PFSK-1 (cell line): ENCODE measurements at regions not wholly inside any gene's neighbourhood (a gene's known extent, or its start where the extent isn't known, plus 50 kb on each side); places are given as distances from the start of the nearest gene placed in this dataset.

ENCODE experiments used
- FOXP2 ChIP-seq: optimal IDR thresholded peaks from 2 replicates; pipeline ENCODE3; 2011; ENCODE audit warnings: borderline replicate concordance, control low read depth, inconsistent platforms; ENCODE audit not compliant: insufficient read depth; ENCODE audit errors: extremely low read length, extremely low read depth
- POLR2AphosphoS5 ChIP-seq: IDR thresholded peaks from 2 replicates; pipeline ENCODE4 v1.6.1; 2012; ENCODE audit warnings: low read depth, mild to moderate bottlenecking, control low read depth, low read length, moderate library complexity
- SIN3A ChIP-seq: IDR thresholded peaks from 2 replicates; pipeline ENCODE4 v1.6.1; 2012; ENCODE audit warnings: mild to moderate bottlenecking, low read length, moderate library complexity, borderline replicate concordance; ENCODE audit not compliant: insufficient read depth
- TAF1 ChIP-seq: IDR thresholded peaks from 2 replicates; pipeline ENCODE4 v1.6.1; 2012; ENCODE audit warnings: low read length, control low read depth, borderline replicate concordance; ENCODE audit not compliant: insufficient read depth
- TF ChIP-seq, protein P1 (sequence below), 2 experiments: IDR thresholded peaks; 2 replicates each; pipeline versions ENCODE4 v1.6.1 to v1.8.0; 2011 to 2012; ENCODE audit warnings: low read depth in 2 of 2, low read length in 2 of 2, control low read depth in 1 of 2, inconsistent platforms in 1 of 2, mild to moderate bottlenecking in 1 of 2, moderate library complexity in 1 of 2; ENCODE audit not compliant: insufficient read depth in 1 of 2

DNA sequence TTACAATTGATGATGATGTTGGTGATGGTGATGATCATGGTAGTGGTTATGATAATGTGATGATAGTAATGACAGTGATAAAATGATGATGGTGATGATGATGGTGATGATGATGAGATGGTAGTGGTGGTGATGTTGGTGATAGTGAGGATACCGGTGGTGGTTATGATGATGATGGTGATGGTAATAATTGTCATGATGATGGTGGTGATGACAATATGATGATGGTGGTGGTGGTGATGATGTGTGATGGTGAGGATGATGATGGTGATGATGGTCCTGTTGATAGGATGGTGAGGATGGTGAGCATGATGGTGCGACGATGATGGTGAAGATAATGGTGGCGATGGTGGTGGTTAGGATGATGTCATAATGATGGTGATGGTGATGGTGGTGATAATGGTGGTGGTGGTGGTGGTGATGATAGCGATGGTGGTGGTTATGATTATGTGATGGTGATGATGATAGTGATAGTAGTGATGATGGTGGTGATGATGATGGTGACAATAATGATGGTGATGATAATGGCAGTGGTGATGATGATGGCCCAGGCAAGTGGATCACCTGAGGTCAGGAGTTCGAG, 1129.9 kb downstream of the BRD1 start:
- TF ChIP-seq SIN3A, result no peak
- TF ChIP-seq TAF1, result no peak
- no peak for TF ChIP-seq FOXP2
- TF ChIP-seq POLR2AphosphoS5, result no peak
- TF ChIP-seq, protein P1, sequence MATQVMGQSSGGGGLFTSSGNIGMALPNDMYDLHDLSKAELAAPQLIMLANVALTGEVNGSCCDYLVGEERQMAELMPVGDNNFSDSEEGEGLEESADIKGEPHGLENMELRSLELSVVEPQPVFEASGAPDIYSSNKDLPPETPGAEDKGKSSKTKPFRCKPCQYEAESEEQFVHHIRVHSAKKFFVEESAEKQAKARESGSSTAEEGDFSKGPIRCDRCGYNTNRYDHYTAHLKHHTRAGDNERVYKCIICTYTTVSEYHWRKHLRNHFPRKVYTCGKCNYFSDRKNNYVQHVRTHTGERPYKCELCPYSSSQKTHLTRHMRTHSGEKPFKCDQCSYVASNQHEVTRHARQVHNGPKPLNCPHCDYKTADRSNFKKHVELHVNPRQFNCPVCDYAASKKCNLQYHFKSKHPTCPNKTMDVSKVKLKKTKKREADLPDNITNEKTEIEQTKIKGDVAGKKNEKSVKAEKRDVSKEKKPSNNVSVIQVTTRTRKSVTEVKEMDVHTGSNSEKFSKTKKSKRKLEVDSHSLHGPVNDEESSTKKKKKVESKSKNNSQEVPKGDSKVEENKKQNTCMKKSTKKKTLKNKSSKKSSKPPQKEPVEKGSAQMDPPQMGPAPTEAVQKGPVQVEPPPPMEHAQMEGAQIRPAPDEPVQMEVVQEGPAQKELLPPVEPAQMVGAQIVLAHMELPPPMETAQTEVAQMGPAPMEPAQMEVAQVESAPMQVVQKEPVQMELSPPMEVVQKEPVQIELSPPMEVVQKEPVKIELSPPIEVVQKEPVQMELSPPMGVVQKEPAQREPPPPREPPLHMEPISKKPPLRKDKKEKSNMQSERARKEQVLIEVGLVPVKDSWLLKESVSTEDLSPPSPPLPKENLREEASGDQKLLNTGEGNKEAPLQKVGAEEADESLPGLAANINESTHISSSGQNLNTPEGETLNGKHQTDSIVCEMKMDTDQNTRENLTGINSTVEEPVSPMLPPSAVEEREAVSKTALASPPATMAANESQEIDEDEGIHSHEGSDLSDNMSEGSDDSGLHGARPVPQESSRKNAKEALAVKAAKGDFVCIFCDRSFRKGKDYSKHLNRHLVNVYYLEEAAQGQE (IDR thresholded peaks at IDR 0.05; ENCODE audit: insufficient read depth in 1 of 2, low read depth in 2 of 2, low read length in 2 of 2), result no peak

DNA sequence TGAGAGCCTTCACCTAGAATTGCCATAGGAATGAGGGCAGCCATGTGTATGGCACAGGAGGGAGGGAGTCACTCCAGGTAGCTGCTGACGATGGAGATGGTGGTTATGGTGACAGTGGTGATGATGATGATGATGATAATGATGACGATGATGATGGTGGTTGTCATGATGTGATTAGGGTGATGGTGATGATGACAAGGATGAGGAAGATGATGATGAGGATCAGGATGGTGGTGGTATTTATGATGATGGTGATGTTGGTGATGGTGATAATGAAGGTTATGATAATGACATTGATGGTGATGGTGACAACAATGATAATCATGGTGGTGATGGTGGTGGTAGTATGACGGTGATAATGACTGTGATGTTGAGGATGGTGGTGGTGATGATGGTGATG, 1130.5 kb downstream of the BRD1 start:
- no peak for TF ChIP-seq SIN3A
- no peak for TF ChIP-seq POLR2AphosphoS5
- TF ChIP-seq, protein P1 (IDR thresholded peaks at IDR 0.05; ENCODE audit: insufficient read depth in 1 of 2, low read depth in 2 of 2, low read length in 2 of 2), result no peak
- TF ChIP-seq FOXP2, result no peak
- no peak for TF ChIP-seq TAF1

DNA sequence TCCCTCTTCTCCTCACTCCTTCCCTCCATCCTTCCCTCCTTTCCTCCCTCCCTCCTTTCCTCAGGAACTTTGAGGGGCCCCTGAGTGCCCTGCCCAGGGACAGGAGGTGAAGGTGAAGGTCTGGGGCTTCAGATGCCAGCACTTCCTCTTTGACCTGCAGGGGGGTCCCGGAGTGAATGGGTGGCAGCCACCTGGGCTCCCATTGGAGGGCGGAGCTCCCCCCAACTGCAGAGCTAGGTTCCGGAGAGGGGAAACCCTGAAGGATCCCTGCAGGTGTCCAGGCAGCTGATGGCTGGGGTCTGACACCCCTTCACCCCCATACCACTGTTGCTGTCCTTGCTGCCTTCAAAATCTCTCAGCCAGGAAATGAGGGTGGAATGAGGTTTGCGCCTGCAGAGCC, 1131.3 kb downstream of the BRD1 start:
- TF ChIP-seq, protein P1 (IDR thresholded peaks at IDR 0.05; ENCODE audit: insufficient read depth in 1 of 2, low read depth in 2 of 2, low read length in 2 of 2), result no peak
- TF ChIP-seq TAF1, result no peak
- no peak for TF ChIP-seq SIN3A
- TF ChIP-seq FOXP2, result no peak
- no peak for TF ChIP-seq POLR2AphosphoS5

DNA sequence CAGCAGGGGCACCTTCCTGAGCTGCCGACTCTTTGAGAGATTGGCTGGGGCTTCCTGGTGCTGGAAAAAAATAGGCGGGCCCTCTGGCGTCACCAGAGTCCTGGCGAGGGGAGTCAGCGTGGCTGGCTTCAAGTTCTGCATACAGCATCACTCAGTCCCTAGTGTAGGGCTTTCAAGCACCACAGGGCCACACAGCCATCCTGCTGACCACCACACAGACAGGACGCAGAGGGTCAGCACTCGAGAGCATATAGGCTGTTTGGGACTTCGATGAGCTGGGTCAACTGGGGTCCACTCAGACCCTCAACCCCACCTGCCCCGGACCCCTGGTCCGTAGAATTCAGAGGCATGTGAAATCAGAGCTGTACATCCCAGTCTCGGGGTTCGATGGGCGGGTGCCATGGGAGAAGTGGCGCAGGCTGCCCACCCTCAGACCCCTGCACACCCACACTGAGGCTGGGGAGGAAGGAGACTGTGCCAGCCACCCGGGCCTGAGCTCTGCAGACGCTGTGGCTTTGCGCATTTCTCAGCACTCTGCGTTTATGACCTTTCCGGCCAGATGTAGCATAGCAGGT, 1131.9 kb downstream of the BRD1 start:
- no peak for TF ChIP-seq SIN3A
- TF ChIP-seq FOXP2, result no peak
- TF ChIP-seq POLR2AphosphoS5, result no peak
- TF ChIP-seq, protein P1 (IDR thresholded peaks at IDR 0.05; ENCODE audit: insufficient read depth in 1 of 2, low read depth in 2 of 2, low read length in 2 of 2), result no peak
- no peak for TF ChIP-seq TAF1

DNA sequence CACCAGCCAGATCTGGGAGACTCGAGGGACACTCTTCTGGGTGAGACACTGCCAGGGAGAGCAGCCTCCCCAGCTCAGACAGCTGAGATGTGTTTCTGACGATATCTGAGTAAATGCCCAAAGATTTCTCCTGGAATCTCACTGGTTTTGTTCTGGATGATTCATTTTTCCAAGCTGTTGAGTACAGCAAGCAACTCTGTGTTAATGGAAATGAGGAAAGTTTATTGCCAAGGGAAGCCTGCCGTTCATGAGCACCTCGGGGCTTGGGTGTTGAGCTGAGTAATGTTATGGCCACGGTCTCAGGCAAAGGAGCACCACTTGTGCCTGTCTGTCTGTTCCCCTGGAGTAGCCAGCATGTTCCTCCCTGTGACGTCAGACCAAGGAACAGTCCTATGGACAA, 1132.4 kb downstream of the BRD1 start:
- no peak for TF ChIP-seq POLR2AphosphoS5
- TF ChIP-seq TAF1, result no peak
- TF ChIP-seq SIN3A, result no peak
- no peak for TF ChIP-seq FOXP2
- TF ChIP-seq, protein P1 (IDR thresholded peaks at IDR 0.05; ENCODE audit: insufficient read depth in 1 of 2, low read depth in 2 of 2, low read length in 2 of 2), result no peak
